ENCODE measurements at regions not wholly inside any gene's neighbourhood (a gene's known extent, or its start where the extent isn't known, plus 50 kb on each side); places are given as distances from the start of the nearest gene placed in this dataset.

DNA sequence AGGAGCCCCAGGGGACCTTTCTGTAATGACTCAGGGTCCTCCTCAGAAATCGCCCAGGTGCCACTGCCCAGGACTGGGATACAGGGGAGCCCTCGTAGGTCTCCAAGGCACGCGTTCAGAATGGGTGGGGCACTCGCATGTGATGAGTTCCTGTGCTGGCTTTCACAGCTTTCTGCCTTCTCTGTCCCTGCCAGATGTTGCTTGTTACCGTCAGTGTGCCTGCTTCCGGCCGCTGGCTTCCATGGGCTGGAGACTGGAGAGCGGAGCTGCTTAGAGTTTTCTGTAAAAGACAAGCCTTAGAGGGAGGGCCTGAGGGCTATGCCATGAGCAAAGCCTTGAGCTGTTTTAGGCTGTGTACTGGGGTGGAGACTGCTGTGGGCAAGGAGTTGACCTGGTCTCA is 75.0 kb upstream of the SLC24A4 start:
- TF ChIP-seq, protein P1, sequence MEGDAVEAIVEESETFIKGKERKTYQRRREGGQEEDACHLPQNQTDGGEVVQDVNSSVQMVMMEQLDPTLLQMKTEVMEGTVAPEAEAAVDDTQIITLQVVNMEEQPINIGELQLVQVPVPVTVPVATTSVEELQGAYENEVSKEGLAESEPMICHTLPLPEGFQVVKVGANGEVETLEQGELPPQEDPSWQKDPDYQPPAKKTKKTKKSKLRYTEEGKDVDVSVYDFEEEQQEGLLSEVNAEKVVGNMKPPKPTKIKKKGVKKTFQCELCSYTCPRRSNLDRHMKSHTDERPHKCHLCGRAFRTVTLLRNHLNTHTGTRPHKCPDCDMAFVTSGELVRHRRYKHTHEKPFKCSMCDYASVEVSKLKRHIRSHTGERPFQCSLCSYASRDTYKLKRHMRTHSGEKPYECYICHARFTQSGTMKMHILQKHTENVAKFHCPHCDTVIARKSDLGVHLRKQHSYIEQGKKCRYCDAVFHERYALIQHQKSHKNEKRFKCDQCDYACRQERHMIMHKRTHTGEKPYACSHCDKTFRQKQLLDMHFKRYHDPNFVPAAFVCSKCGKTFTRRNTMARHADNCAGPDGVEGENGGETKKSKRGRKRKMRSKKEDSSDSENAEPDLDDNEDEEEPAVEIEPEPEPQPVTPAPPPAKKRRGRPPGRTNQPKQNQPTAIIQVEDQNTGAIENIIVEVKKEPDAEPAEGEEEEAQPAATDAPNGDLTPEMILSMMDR (IDR thresholded peaks at IDR 0.05; ENCODE audit: low read depth, low read length), result no peak
- TF ChIP-seq EZH2phosphoT487 (IDR thresholded peaks at IDR 0.05; ENCODE audit: low read depth), result no peak

Data from OCI-LY3 (cell line).